Activated CD4-positive, alpha-beta T cell treated with anti-CD3 and anti-CD28 coated beads, Interleukin-2, Interleukin-4, amounts not matched to agents 100 ng/mL and 50 ng/mL, durations not matched to agents 16 hours and 8 hours (primary cell): ENCODE measurements at regions not wholly inside any gene's neighbourhood (a gene's known extent, or its start where the extent isn't known, plus 50 kb on each side); places are given as distances from the start of the nearest gene placed in this dataset.
A peak's percentile ranks its signal among the peaks of the same experiment; 100 is the strongest.

Experiments used
- DNase-seq: peaks from one replicate; pipeline ENCODE4 v3.0.0-alpha.2; 2020; ENCODE audit warnings: low spot score

GRCh38 chr16:85473323-85473722 lies 139.8 kb upstream of the GSE1 start:
- DNase-seq, result no peak

- DNase-seq, result no peak
These were observed 139.1 kb upstream of the GSE1 start for GRCh38 chr16:85473909-85474620.

GRCh38 chr16:85474621-85475217 lies 138.4 kb upstream of the GSE1 start:
- DNase-seq, result no peak

- no peak for DNase-seq
These were observed 137.9 kb upstream of the GSE1 start for GRCh38 chr16:85475233-85475632.

GRCh38 chr16:85475691-85476300 lies 137.3 kb upstream of the GSE1 start:
- no peak for DNase-seq

- DNase-seq, result no peak
These were observed 136.7 kb upstream of the GSE1 start for GRCh38 chr16:85476389-85476788.

- no peak for DNase-seq
These were observed 135.2 kb upstream of the GSE1 start for GRCh38 chr16:85477801-85478363.

GRCh38 chr16:85479972-85480726 lies 133.0 kb upstream of the GSE1 start:
- no peak for DNase-seq

GRCh38 chr16:85480727-85481101 lies 132.4 kb upstream of the GSE1 start:
- DNase-seq, result no peak

GRCh38 chr16:85481206-85481605 lies 131.9 kb upstream of the GSE1 start:
- no peak for DNase-seq

GRCh38 chr16:85481738-85482137 lies 131.4 kb upstream of the GSE1 start:
- DNase-seq, result no peak

GRCh38 chr16:85483424-85483823 lies 129.7 kb upstream of the GSE1 start:
- DNase-seq, result no peak

GRCh38 chr16:85484347-85485300 lies 128.5 kb upstream of the GSE1 start:
- DNase-seq, result no peak

- DNase-seq, result no peak
These were observed 127.7 kb upstream of the GSE1 start for GRCh38 chr16:85485379-85485778.

- no peak for DNase-seq
These were observed 126.7 kb upstream of the GSE1 start for GRCh38 chr16:85486256-85486915.

GRCh38 chr16:85488414-85488813 lies 124.7 kb upstream of the GSE1 start:
- DNase-seq, result no peak

GRCh38 chr16:85490407-85491057 lies 122.6 kb upstream of the GSE1 start:
- DNase-seq, result no peak

GRCh38 chr16:85491058-85491771 lies 121.9 kb upstream of the GSE1 start:
- peak; percentile 35 for DNase-seq

- DNase-seq, result no peak
These were observed 121.3 kb upstream of the GSE1 start for GRCh38 chr16:85491798-85492294.
